ENCODE measurements at regions not wholly inside any gene's neighbourhood (a gene's known extent, or its start where the extent isn't known, plus 50 kb on each side); places are given as distances from the start of the nearest gene placed in this dataset.
"Not testable (repeated sequence)": the region's sequence is repeated elsewhere in the genome, so short reads cannot be mapped to it uniquely, and the experiment has no call there.

GRCh38 chr2:153532140-153532539, 53.6 kb upstream of the RPRM start:
- H3K27me3 ChIP-seq (ENCODE audit: insufficient read depth, low read length), result no peaks in the 10 kb centered on the region
- no peak overlapping the region for H3K9ac ChIP-seq (ENCODE audit: low read depth, low read length)
- peaks cover 26% of the 10 kb centered on the region for H3K9me3 ChIP-seq (ENCODE audit: insufficient read depth, low read depth, low read length)
- no peak overlapping the region for H3K27ac ChIP-seq (ENCODE audit: low read length)
- peaks cover 32% of the 10 kb centered on the region for H3K4me1 ChIP-seq (ENCODE audit: insufficient read depth, low read length)
- H3K4me3 ChIP-seq (ENCODE audit: low read length), result no peak overlapping the region
- H3K36me3 ChIP-seq (ENCODE audit: insufficient read depth, low read depth, low read length), result no peaks in the 10 kb centered on the region; the same call in 1 of the 2 replicates

- H3K27me3 ChIP-seq (ENCODE audit: insufficient read depth, low read length); H3K36me3 ChIP-seq (ENCODE audit: insufficient read depth, low read depth, low read length); H3K27ac ChIP-seq (ENCODE audit: low read length); H3K4me3 ChIP-seq (ENCODE audit: low read length): not testable (repeated sequence)
- H3K9ac ChIP-seq (ENCODE audit: low read depth, low read length), result peak overlapping the region; percentile 39; the same call in 1 of the 2 replicates
- H3K4me1 ChIP-seq (ENCODE audit: insufficient read depth, low read length), result peaks cover 32% of the 10 kb centered on the region
- H3K9me3 ChIP-seq (ENCODE audit: insufficient read depth, low read depth, low read length), result peaks cover 24% of the 10 kb centered on the region
These were observed 55.2 kb upstream of the RPRM start for GRCh38 chr2:153533803-153534202.

- H3K27ac ChIP-seq (ENCODE audit: low read length); H3K27me3 ChIP-seq (ENCODE audit: insufficient read depth, low read length); H3K9ac ChIP-seq (ENCODE audit: low read depth, low read length); H3K4me3 ChIP-seq (ENCODE audit: low read length); H3K36me3 ChIP-seq (ENCODE audit: insufficient read depth, low read depth, low read length): not testable (repeated sequence)
- H3K4me1 ChIP-seq (ENCODE audit: insufficient read depth, low read length), result peaks cover 32% of the 10 kb centered on the region
- peaks cover 16% of the 10 kb centered on the region for H3K9me3 ChIP-seq (ENCODE audit: insufficient read depth, low read depth, low read length)
These were observed 56.0 kb upstream of the RPRM start for GRCh38 chr2:153534590-153534989.

- H3K27ac ChIP-seq (ENCODE audit: low read length), result no peak overlapping the region
- H3K4me3 ChIP-seq (ENCODE audit: low read length), result no peak overlapping the region
These were observed 57.6 kb upstream of the RPRM start for GRCh38 chr2:153536115-153536514.

GRCh38 chr2:153538102-153538501, 59.5 kb upstream of the RPRM start:
- not testable (repeated sequence) for H3K4me3 ChIP-seq (ENCODE audit: low read length); H3K9ac ChIP-seq (ENCODE audit: low read depth, low read length); H3K27me3 ChIP-seq (ENCODE audit: insufficient read depth, low read length); H3K27ac ChIP-seq (ENCODE audit: low read length); H3K36me3 ChIP-seq (ENCODE audit: insufficient read depth, low read depth, low read length)
- Histone ChIP-seq H3K4me1 (ENCODE audit: insufficient read depth, low read length) (peaks cover 21% of the 10 kb centered on the region), H3K9me3 (ENCODE audit: insufficient read depth, low read depth, low read length) (peaks cover 15% of the 10 kb centered on the region)

More at GRCh38 chr2:153536115-153536514, 57.6 kb upstream of the RPRM start:
- H3K36me3 ChIP-seq (ENCODE audit: insufficient read depth, low read depth, low read length), result no peaks in the 10 kb centered on the region
- peaks cover 14% of the 10 kb centered on the region for H3K9me3 ChIP-seq (ENCODE audit: insufficient read depth, low read depth, low read length)
- peak overlapping the region; percentile 2; the same call in 1 of the 2 replicates for H3K9ac ChIP-seq (ENCODE audit: low read depth, low read length)
- no peaks in the 10 kb centered on the region for H3K27me3 ChIP-seq (ENCODE audit: insufficient read depth, low read length)
- peaks cover 32% of the 10 kb centered on the region for H3K4me1 ChIP-seq (ENCODE audit: insufficient read depth, low read length)

- Histone ChIP-seq H3K27me3 (ENCODE audit: insufficient read depth, low read length) (no peaks in the 10 kb centered on the region), H3K27ac (ENCODE audit: low read length) (no peak overlapping the region), H3K4me1 (ENCODE audit: insufficient read depth, low read length) (peaks cover 23% of the 10 kb centered on the region), H3K9ac (ENCODE audit: low read depth, low read length) (0 out of 2 replicates have a peak overlapping the region, but pooled peaks have one; percentile 5), H3K36me3 (ENCODE audit: insufficient read depth, low read depth, low read length) (no peaks in the 10 kb centered on the region), H3K4me3 (ENCODE audit: low read length) (peak overlapping the region; percentile 7; the same call in 1 of the 2 replicates), H3K9me3 (ENCODE audit: insufficient read depth, low read depth, low read length) (peaks cover 15% of the 10 kb centered on the region)
These were observed 65.1 kb upstream of the RPRM start for GRCh38 chr2:153543635-153544071.

- Histone ChIP-seq H3K4me1 (ENCODE audit: insufficient read depth, low read length) (peaks cover 23% of the 10 kb centered on the region), H3K4me3 (ENCODE audit: low read length) (no peak overlapping the region), H3K27me3 (ENCODE audit: insufficient read depth, low read length) (no peaks in the 10 kb centered on the region), H3K27ac (ENCODE audit: low read length) (no peak overlapping the region), H3K9me3 (ENCODE audit: insufficient read depth, low read depth, low read length) (no peaks in the 10 kb centered on the region; the same call in 1 of the 2 replicates), H3K9ac (ENCODE audit: low read depth, low read length) (no peak overlapping the region), H3K36me3 (ENCODE audit: insufficient read depth, low read depth, low read length) (no peaks in the 10 kb centered on the region)
These were observed 67.8 kb upstream of the RPRM start for GRCh38 chr2:153546358-153546757.

- Histone ChIP-seq H3K36me3 (ENCODE audit: insufficient read depth, low read depth, low read length) (no peaks in the 10 kb centered on the region), H3K9me3 (ENCODE audit: insufficient read depth, low read depth, low read length) (0 out of 2 replicates have a peak, but pooled peaks cover 3% of the 10 kb centered on the region), H3K9ac (ENCODE audit: low read depth, low read length) (no peak overlapping the region), H3K4me1 (ENCODE audit: insufficient read depth, low read length) (peaks cover 16% of the 10 kb centered on the region; the same call in 1 of the 2 replicates), H3K27me3 (ENCODE audit: insufficient read depth, low read length) (no peaks in the 10 kb centered on the region), H3K4me3 (ENCODE audit: low read length) (no peak overlapping the region), H3K27ac (ENCODE audit: low read length) (no peak overlapping the region)
These were observed 70.0 kb upstream of the RPRM start for GRCh38 chr2:153548536-153548935.

- Histone ChIP-seq H3K9me3 (ENCODE audit: insufficient read depth, low read depth, low read length) (0 out of 2 replicates have a peak, but pooled peaks cover 3% of the 10 kb centered on the region), H3K4me1 (ENCODE audit: insufficient read depth, low read length) (no peaks in the 10 kb centered on the region), H3K4me3 (ENCODE audit: low read length) (no peak overlapping the region), H3K27me3 (ENCODE audit: insufficient read depth, low read length) (no peaks in the 10 kb centered on the region), H3K36me3 (ENCODE audit: insufficient read depth, low read depth, low read length) (no peaks in the 10 kb centered on the region), H3K27ac (ENCODE audit: low read length) (no peak overlapping the region), H3K9ac (ENCODE audit: low read depth, low read length) (no peak overlapping the region)
These were observed 73.1 kb upstream of the RPRM start for GRCh38 chr2:153551698-153552097.

GRCh38 chr2:153557211-153557610, 78.6 kb upstream of the RPRM start:
- H3K4me3 ChIP-seq (ENCODE audit: low read length), result no peak overlapping the region
- H3K27me3 ChIP-seq (ENCODE audit: insufficient read depth, low read length), result no peaks in the 10 kb centered on the region
- no peak overlapping the region for H3K9ac ChIP-seq (ENCODE audit: low read depth, low read length)
- H3K9me3 ChIP-seq (ENCODE audit: insufficient read depth, low read depth, low read length), result 0 out of 2 replicates have a peak, but pooled peaks cover 3% of the 10 kb centered on the region
- H3K36me3 ChIP-seq (ENCODE audit: insufficient read depth, low read depth, low read length), result no peaks in the 10 kb centered on the region
- no peaks in the 10 kb centered on the region for H3K4me1 ChIP-seq (ENCODE audit: insufficient read depth, low read length)
- no peak overlapping the region for H3K27ac ChIP-seq (ENCODE audit: low read length)

GRCh38 chr2:153557714-153558113, 79.2 kb upstream of the RPRM start:
- H3K9me3 ChIP-seq (ENCODE audit: insufficient read depth, low read depth, low read length), result 0 out of 2 replicates have a peak, but pooled peaks cover 3% of the 10 kb centered on the region
- no peak overlapping the region for H3K4me3 ChIP-seq (ENCODE audit: low read length)

GRCh38 chr2:153558247-153558646, 79.7 kb upstream of the RPRM start:
- H3K4me1 ChIP-seq (ENCODE audit: insufficient read depth, low read length), result no peaks in the 10 kb centered on the region
- H3K4me3 ChIP-seq (ENCODE audit: low read length), result no peak overlapping the region
- no peaks in the 10 kb centered on the region for H3K27me3 ChIP-seq (ENCODE audit: insufficient read depth, low read length)
- no peak overlapping the region for H3K9ac ChIP-seq (ENCODE audit: low read depth, low read length)
- H3K27ac ChIP-seq (ENCODE audit: low read length), result no peak overlapping the region
- no peaks in the 10 kb centered on the region for H3K36me3 ChIP-seq (ENCODE audit: insufficient read depth, low read depth, low read length)
- no peaks in the 10 kb centered on the region for H3K9me3 ChIP-seq (ENCODE audit: insufficient read depth, low read depth, low read length)

More at GRCh38 chr2:153557714-153558113, 79.2 kb upstream of the RPRM start:
- no peak overlapping the region for H3K27ac ChIP-seq (ENCODE audit: low read length)
- no peaks in the 10 kb centered on the region for H3K36me3 ChIP-seq (ENCODE audit: insufficient read depth, low read depth, low read length)
- no peaks in the 10 kb centered on the region for H3K27me3 ChIP-seq (ENCODE audit: insufficient read depth, low read length)
- no peaks in the 10 kb centered on the region for H3K4me1 ChIP-seq (ENCODE audit: insufficient read depth, low read length)
- no peak overlapping the region for H3K9ac ChIP-seq (ENCODE audit: low read depth, low read length)

All from iPS-20b (cell line).